Sigmoid colon (tissue), 4 donors: ENCODE measurements at regions not wholly inside any gene's neighbourhood (a gene's known extent, or its start where the extent isn't known, plus 50 kb on each side); places are given as distances from the start of the nearest gene placed in this dataset.

Source experiments
- CTCF ChIP-seq, 4 experiments: fragments of 450-650 bp in 3 of 4; fragments of 200-600 bp in 1 of 4; IDR thresholded peaks; one replicate each; pipeline ENCODE4 v1.5.1; 2016 to 2019; ENCODE audit warnings: antibody characterized with exemption in 4 of 4, mild to moderate bottlenecking in 3 of 4, moderate library complexity in 2 of 4
- EP300 ChIP-seq, 4 donors: sonication (generic); formaldehyde crosslinking; IDR thresholded peaks; one replicate each; pipeline ENCODE4 v1.6.1; 2017; ENCODE audit warnings: antibody characterized with exemption in 4 of 4

GRCh38 chr3:107227091-107227490 lies 150.1 kb upstream of the CCDC54 start:
- TF ChIP-seq EP300 (IDR thresholded peaks at IDR 0.05) = no peak
- TF ChIP-seq CTCF (IDR thresholded peaks at IDR 0.05) = no peak
